Right lobe of liver (tissue), 4 donors: ENCODE measurements at regions not wholly inside any gene's neighbourhood (a gene's known extent, or its start where the extent isn't known, plus 50 kb on each side); places are given as distances from the start of the nearest gene placed in this dataset.

Source experiments
- CTCF ChIP-seq, 4 donors: fragments of 200-600 bp in 3 of 4; fragments of 450-650 bp in 1 of 4; IDR thresholded peaks; one replicate each; pipeline versions ENCODE4 v1.5.1 to v1.8.0; 2016 to 2022; ENCODE audit warnings: antibody characterized with exemption in 4 of 4, mild to moderate bottlenecking in 2 of 4
- POLR2A ChIP-seq: fragments of 450-650 bp; IDR thresholded peaks from one replicate; pipeline ENCODE4 v1.6.1; 2017; ENCODE audit warnings: antibody characterized with exemption, mild to moderate bottlenecking
- donor health status: DM: no; HTN: no; CAD: no.
- donor health status: DM: no; HTN: no; CAD: no.
- donor health status: DM: no; HTN: yes; CAD: no.

- no peak for TF ChIP-seq CTCF (IDR thresholded peaks at IDR 0.05)
- TF ChIP-seq POLR2A, result no peak
These were observed 520.0 kb upstream of the CCDC196 start for GRCh38 chr14:65966188-65966587.
